Loucy (cell line): ENCODE measurements at regions not wholly inside any gene's neighbourhood (a gene's known extent, or its start where the extent isn't known, plus 50 kb on each side); places are given as distances from the start of the nearest gene placed in this dataset.

Source experiments
- H2AFZ ChIP-seq: fragments of 200-600 bp; sonication (generic); 2 replicates; pipeline ENCODE4 v1.6.0; 2016; ENCODE audit warnings: antibody characterized with exemption, mild to moderate bottlenecking, low read length, moderate library complexity
- H3F3A ChIP-seq: fragments of 200-600 bp; 2 replicates; pipeline ENCODE4 v1.6.0; 2016; ENCODE audit warnings: antibody characterized with exemption, low read depth, mild to moderate bottlenecking
- H3K27me3 ChIP-seq: fragments of 200-600 bp; sonication (generic); 2 replicates; pipeline ENCODE4 v1.6.1; 2014; ENCODE audit warnings: low read length, mild to moderate bottlenecking; ENCODE audit not compliant: insufficient read depth, poor library complexity, severe bottlenecking
- H3K36me3 ChIP-seq: fragments of 200-600 bp; sonication (generic); 2 replicates; pipeline ENCODE4 v1.6.1; 2016; ENCODE audit warnings: low read length; ENCODE audit not compliant: insufficient read depth
- H3K4me1 ChIP-seq: fragments of 200-600 bp; sonication (generic); 2 replicates; pipeline ENCODE4 v1.5.1; 2014; ENCODE audit warnings: low read length, mild to moderate bottlenecking; ENCODE audit not compliant: insufficient read depth, poor library complexity, severe bottlenecking
- H3K4me2 ChIP-seq: fragments of 200-600 bp; sonication (generic); 2 replicates; pipeline ENCODE4 v1.6.0; 2014; ENCODE audit warnings: antibody characterized with exemption, low read length, low read depth, mild to moderate bottlenecking; ENCODE audit not compliant: poor library complexity, severe bottlenecking
- H3K4me3 ChIP-seq: fragments of 200-600 bp; sonication (generic); 2 replicates; pipeline ENCODE4 v1.5.1; 2014; ENCODE audit warnings: low read length, mild to moderate bottlenecking, mixed read lengths; ENCODE audit not compliant: poor library complexity, severe bottlenecking
- H3K79me2 ChIP-seq: fragments of 200-600 bp; sonication (generic); 2 replicates; pipeline ENCODE4 v1.6.1; 2014; ENCODE audit warnings: low read length; ENCODE audit not compliant: insufficient read depth
- H3K9ac ChIP-seq: fragments of 200-600 bp; sonication (generic); 2 replicates; pipeline ENCODE4 v1.6.0; 2014; ENCODE audit warnings: mild to moderate bottlenecking, low read depth, low read length, moderate library complexity; ENCODE audit not compliant: poor library complexity, severe bottlenecking
- H3K9me2 ChIP-seq: fragments of 200-600 bp; sonication (generic); replicated peaks from 2 replicates; pipeline ENCODE4 v1.6.1; 2016; ENCODE audit warnings: low read depth, low read length, mixed read lengths
- H3K9me3 ChIP-seq: fragments of 200-600 bp; sonication (generic); 2 replicates; pipeline ENCODE4 v1.6.1; 2014; ENCODE audit warnings: mild to moderate bottlenecking, antibody characterized with exemption, low read length, low read depth; ENCODE audit not compliant: insufficient read depth
- H4K20me1 ChIP-seq: fragments of 200-600 bp; sonication (generic); 2 replicates; pipeline ENCODE4 v1.6.0; 2014; ENCODE audit warnings: antibody characterized with exemption, low read length, mild to moderate bottlenecking; ENCODE audit not compliant: insufficient read depth, poor library complexity, severe bottlenecking
- EZH2phosphoT487 ChIP-seq: fragments of 200-600 bp; IDR thresholded peaks from 2 replicates; pipeline ENCODE4 v1.6.1; 2018; ENCODE audit warnings: antibody characterized with exemption, mild to moderate bottlenecking, moderate library complexity, borderline replicate concordance
- TF ChIP-seq, protein P1 (sequence below): fragments of 200-600 bp; sonication (generic); conservative IDR thresholded peaks from 2 replicates; pipeline ENCODE4 v1.5.1; 2014; ENCODE audit warnings: mild to moderate bottlenecking, antibody characterized with exemption, low read length

DNA sequence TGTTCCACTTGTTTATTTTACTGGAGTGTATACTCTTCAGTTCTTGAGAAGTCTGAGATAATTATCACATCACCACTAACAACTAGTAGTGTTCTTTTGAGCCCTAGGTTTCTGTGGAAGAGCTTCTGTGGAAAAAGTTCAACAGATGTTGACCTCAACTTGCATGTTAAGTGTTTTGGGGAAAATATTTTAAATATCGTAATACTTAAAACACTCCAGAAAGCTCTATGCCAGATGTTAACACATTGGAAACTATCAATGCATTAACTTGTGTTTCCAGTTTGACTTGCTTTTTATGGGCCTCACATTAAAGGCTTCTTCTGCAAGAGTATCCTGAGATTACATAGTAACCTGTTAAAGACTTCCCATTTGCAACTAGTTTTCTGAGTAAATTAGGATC lies 173.1 kb downstream of the DUSP6 start:
- H3K4me3 ChIP-seq: no peak overlapping the region
- no peaks in the 10 kb centered on the region for H3F3A ChIP-seq
- TF ChIP-seq, protein P1, sequence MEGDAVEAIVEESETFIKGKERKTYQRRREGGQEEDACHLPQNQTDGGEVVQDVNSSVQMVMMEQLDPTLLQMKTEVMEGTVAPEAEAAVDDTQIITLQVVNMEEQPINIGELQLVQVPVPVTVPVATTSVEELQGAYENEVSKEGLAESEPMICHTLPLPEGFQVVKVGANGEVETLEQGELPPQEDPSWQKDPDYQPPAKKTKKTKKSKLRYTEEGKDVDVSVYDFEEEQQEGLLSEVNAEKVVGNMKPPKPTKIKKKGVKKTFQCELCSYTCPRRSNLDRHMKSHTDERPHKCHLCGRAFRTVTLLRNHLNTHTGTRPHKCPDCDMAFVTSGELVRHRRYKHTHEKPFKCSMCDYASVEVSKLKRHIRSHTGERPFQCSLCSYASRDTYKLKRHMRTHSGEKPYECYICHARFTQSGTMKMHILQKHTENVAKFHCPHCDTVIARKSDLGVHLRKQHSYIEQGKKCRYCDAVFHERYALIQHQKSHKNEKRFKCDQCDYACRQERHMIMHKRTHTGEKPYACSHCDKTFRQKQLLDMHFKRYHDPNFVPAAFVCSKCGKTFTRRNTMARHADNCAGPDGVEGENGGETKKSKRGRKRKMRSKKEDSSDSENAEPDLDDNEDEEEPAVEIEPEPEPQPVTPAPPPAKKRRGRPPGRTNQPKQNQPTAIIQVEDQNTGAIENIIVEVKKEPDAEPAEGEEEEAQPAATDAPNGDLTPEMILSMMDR: no peak
- no peak for TF ChIP-seq EZH2phosphoT487
- H3K79me2 ChIP-seq: no peaks in the 10 kb centered on the region
- no peaks in the 10 kb centered on the region for H3K27me3 ChIP-seq
- peaks cover 22% of the 10 kb centered on the region for H3K4me1 ChIP-seq
- no peak overlapping the region for H3K4me2 ChIP-seq
- H3K9ac ChIP-seq: no peak overlapping the region
- H3K9me3 ChIP-seq: no peaks in the 10 kb centered on the region
- no peaks in the 10 kb centered on the region for H4K20me1 ChIP-seq
- H3K36me3 ChIP-seq: no peaks in the 10 kb centered on the region
- H3K9me2 ChIP-seq: no peaks in the 10 kb centered on the region
- no peak overlapping the region for H2AFZ ChIP-seq

DNA sequence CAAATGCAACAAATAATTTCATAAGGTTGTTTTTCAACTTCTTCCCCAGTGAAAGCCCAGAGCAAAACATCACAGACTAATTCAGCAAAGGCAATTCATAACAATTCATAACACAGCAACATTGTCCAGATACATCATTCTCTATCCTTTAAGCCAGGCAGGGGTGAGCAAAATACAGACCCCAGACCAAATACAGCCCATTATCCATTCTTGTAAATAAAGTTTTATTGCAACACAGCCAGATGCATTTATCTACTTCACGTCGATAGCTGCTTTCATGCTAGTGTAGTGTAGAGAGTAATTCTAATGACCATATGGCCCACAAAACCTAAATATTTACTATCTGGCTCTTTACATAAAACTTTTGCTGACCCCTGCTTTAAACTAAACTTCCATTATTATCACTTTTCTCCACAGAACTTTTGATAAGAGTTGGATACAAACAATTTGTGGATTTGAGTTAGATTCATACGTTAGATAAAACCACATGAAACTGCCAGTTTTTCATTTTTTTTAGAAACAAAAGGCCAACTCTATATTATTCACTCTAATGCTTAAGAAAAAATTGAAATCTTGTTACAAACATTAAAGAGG lies 174.4 kb downstream of the DUSP6 start:
- Histone ChIP-seq H3K36me3 (no peaks in the 10 kb centered on the region), H3K79me2 (no peaks in the 10 kb centered on the region), H3K4me1 (peaks cover 22% of the 10 kb centered on the region), H3K9ac (no peak overlapping the region), H3K4me2 (no peak overlapping the region), H4K20me1 (no peaks in the 10 kb centered on the region), H3K9me3 (no peaks in the 10 kb centered on the region), H2AFZ (no peak overlapping the region), H3F3A (no peaks in the 10 kb centered on the region), H3K27me3 (no peaks in the 10 kb centered on the region), H3K9me2 (no peaks in the 10 kb centered on the region), H3K4me3 (no peak overlapping the region)
- TF ChIP-seq, protein P1: no peak
- no peak for TF ChIP-seq EZH2phosphoT487

GRCh38 chr12:89176676-89177075 lies 175.6 kb downstream of the DUSP6 start:
- Histone ChIP-seq H3K36me3 (no peaks in the 10 kb centered on the region), H2AFZ (0 out of 2 replicates have a peak overlapping the region, but pooled peaks have one; percentile 17), H3K9me3 (no peaks in the 10 kb centered on the region), H3K9me2 (no peaks in the 10 kb centered on the region), H3F3A (no peaks in the 10 kb centered on the region), H3K4me3 (no peak overlapping the region), H3K4me2 (no peak overlapping the region), H3K27me3 (no peaks in the 10 kb centered on the region), H3K9ac (no peak overlapping the region), H3K79me2 (no peaks in the 10 kb centered on the region), H4K20me1 (no peaks in the 10 kb centered on the region), H3K4me1 (peaks cover 20% of the 10 kb centered on the region)
- TF ChIP-seq, protein P1: no peak
- TF ChIP-seq EZH2phosphoT487: no peak
